ENCODE measurements at regions not wholly inside any gene's neighbourhood (a gene's known extent, or its start where the extent isn't known, plus 50 kb on each side); places are given as distances from the start of the nearest gene placed in this dataset.

- H3K9me3 ChIP-seq (ENCODE audit: low read length), result no peaks in the 10 kb centered on the region
- no peak overlapping the region for H3K27ac ChIP-seq (ENCODE audit: low read length)
- H2AFZ ChIP-seq (ENCODE audit: low read length), result no peak overlapping the region
- H3K9me2 ChIP-seq (replicated peaks; ENCODE audit: insufficient read depth, low read length), result no peaks in the 10 kb centered on the region
- no peaks in the 10 kb centered on the region; the same call in 1 of the 2 replicates for H3K27me3 ChIP-seq (ENCODE audit: low read length)
- H3K9ac ChIP-seq (ENCODE audit: low read length), result no peak overlapping the region
- H4K20me1 ChIP-seq (ENCODE audit: insufficient read depth, low read depth, low read length), result no peaks in the 10 kb centered on the region
- H3K79me2 ChIP-seq (ENCODE audit: low read length), result no peaks in the 10 kb centered on the region
- DNase-seq, result no peak
- no peak overlapping the region for H3K4me3 ChIP-seq (ENCODE audit: low read length)
- no peak overlapping the region for H3K4me2 ChIP-seq (ENCODE audit: low read depth, low read length, poor library complexity, severe bottlenecking)
- H3K36me3 ChIP-seq (ENCODE audit: insufficient read depth, low read length), result no peaks in the 10 kb centered on the region
- no peaks in the 10 kb centered on the region for H3K4me1 ChIP-seq (ENCODE audit: low read length)
Observed at GRCh38 chr3:16670191-16670590, 65.0 kb upstream of the DAZL start.

- Histone ChIP-seq H3K9me3 (ENCODE audit: low read length) (no peaks in the 10 kb centered on the region; the same call in 1 of the 2 replicates), H3K27me3 (ENCODE audit: low read length) (no peaks in the 10 kb centered on the region), H2AFZ (ENCODE audit: low read length) (no peak overlapping the region), H3K4me3 (ENCODE audit: low read length) (no peak overlapping the region), H4K20me1 (ENCODE audit: insufficient read depth, low read depth, low read length) (no peaks in the 10 kb centered on the region), H3K4me1 (ENCODE audit: low read length) (no peaks in the 10 kb centered on the region), H3K4me2 (ENCODE audit: low read depth, low read length, poor library complexity, severe bottlenecking) (no peak overlapping the region), H3K79me2 (ENCODE audit: low read length) (no peaks in the 10 kb centered on the region), H3K36me3 (ENCODE audit: insufficient read depth, low read length) (no peaks in the 10 kb centered on the region), H3K27ac (ENCODE audit: low read length) (no peak overlapping the region), H3K9ac (ENCODE audit: low read length) (no peak overlapping the region), H3K9me2 (replicated peaks; ENCODE audit: insufficient read depth, low read length) (no peaks in the 10 kb centered on the region)
- DNase-seq, result no peak
Observed at GRCh38 chr3:16671690-16672089, 66.5 kb upstream of the DAZL start.

GRCh38 chr3:16673530-16673929, 68.3 kb upstream of the DAZL start:
- Histone ChIP-seq H2AFZ (ENCODE audit: low read length) (no peak overlapping the region), H3K4me1 (ENCODE audit: low read length) (no peaks in the 10 kb centered on the region), H3K27me3 (ENCODE audit: low read length) (no peaks in the 10 kb centered on the region), H3K4me3 (ENCODE audit: low read length) (no peak overlapping the region), H3K4me2 (ENCODE audit: low read depth, low read length, poor library complexity, severe bottlenecking) (no peak overlapping the region), H4K20me1 (ENCODE audit: insufficient read depth, low read depth, low read length) (no peaks in the 10 kb centered on the region), H3K79me2 (ENCODE audit: low read length) (no peaks in the 10 kb centered on the region), H3K27ac (ENCODE audit: low read length) (no peak overlapping the region), H3K9ac (ENCODE audit: low read length) (no peak overlapping the region), H3K9me3 (ENCODE audit: low read length) (no peaks in the 10 kb centered on the region; the same call in 1 of the 2 replicates), H3K36me3 (ENCODE audit: insufficient read depth, low read length) (no peaks in the 10 kb centered on the region), H3K9me2 (replicated peaks; ENCODE audit: insufficient read depth, low read length) (no peaks in the 10 kb centered on the region)
- no peak for DNase-seq

DNA sequence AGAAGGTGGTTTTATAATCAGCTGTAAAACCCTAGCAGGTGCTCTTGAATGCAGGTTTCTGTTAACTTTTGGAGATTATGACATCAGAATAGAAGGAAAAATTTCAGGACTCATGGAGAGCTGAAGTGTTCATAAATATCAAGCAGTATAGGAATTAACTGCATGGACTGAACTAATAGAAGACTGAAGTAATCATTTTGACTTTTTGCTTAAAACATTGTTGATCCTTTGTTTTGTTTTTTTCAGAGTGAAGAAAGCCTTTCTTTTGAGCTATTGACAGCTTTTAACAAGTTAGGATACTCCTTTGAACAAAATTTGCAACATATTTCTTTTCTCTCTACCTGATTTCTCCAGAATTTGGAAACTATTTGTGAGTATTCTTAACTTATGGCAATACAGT, 70.6 kb upstream of the DAZL start:
- Histone ChIP-seq H3K79me2 (ENCODE audit: low read length) (no peaks in the 10 kb centered on the region), H4K20me1 (ENCODE audit: insufficient read depth, low read depth, low read length) (no peaks in the 10 kb centered on the region), H3K27ac (ENCODE audit: low read length) (no peak overlapping the region), H3K4me2 (ENCODE audit: low read depth, low read length, poor library complexity, severe bottlenecking) (no peak overlapping the region), H3K27me3 (ENCODE audit: low read length) (no peaks in the 10 kb centered on the region), H3K9me3 (ENCODE audit: low read length) (no peaks in the 10 kb centered on the region; the same call in 1 of the 2 replicates), H3K9ac (ENCODE audit: low read length) (no peak overlapping the region), H3K9me2 (replicated peaks; ENCODE audit: insufficient read depth, low read length) (no peaks in the 10 kb centered on the region), H2AFZ (ENCODE audit: low read length) (no peak overlapping the region), H3K4me1 (ENCODE audit: low read length) (no peaks in the 10 kb centered on the region), H3K36me3 (ENCODE audit: insufficient read depth, low read length) (no peaks in the 10 kb centered on the region), H3K4me3 (ENCODE audit: low read length) (no peak overlapping the region)
- DNase-seq, result no peak

GRCh38 chr3:16686679-16687078, 81.5 kb upstream of the DAZL start:
- Histone ChIP-seq H3K4me3 (ENCODE audit: low read length) (no peak overlapping the region), H3K9me2 (replicated peaks; ENCODE audit: insufficient read depth, low read length) (no peaks in the 10 kb centered on the region), H4K20me1 (ENCODE audit: insufficient read depth, low read depth, low read length) (no peaks in the 10 kb centered on the region), H3K27ac (ENCODE audit: low read length) (no peak overlapping the region), H3K4me1 (ENCODE audit: low read length) (no peaks in the 10 kb centered on the region), H3K36me3 (ENCODE audit: insufficient read depth, low read length) (no peaks in the 10 kb centered on the region), H3K79me2 (ENCODE audit: low read length) (no peaks in the 10 kb centered on the region), H3K9me3 (ENCODE audit: low read length) (no peaks in the 10 kb centered on the region), H3K9ac (ENCODE audit: low read length) (no peak overlapping the region), H3K27me3 (ENCODE audit: low read length) (no peaks in the 10 kb centered on the region), H2AFZ (ENCODE audit: low read length) (no peak overlapping the region), H3K4me2 (ENCODE audit: low read depth, low read length, poor library complexity, severe bottlenecking) (no peak overlapping the region)
- no peak for DNase-seq

- Histone ChIP-seq H3K9me3 (ENCODE audit: low read length) (no peaks in the 10 kb centered on the region), H3K4me3 (ENCODE audit: low read length) (no peak overlapping the region), H3K9ac (ENCODE audit: low read length) (no peak overlapping the region), H2AFZ (ENCODE audit: low read length) (no peak overlapping the region), H3K4me2 (ENCODE audit: low read depth, low read length, poor library complexity, severe bottlenecking) (no peak overlapping the region), H4K20me1 (ENCODE audit: insufficient read depth, low read depth, low read length) (no peaks in the 10 kb centered on the region), H3K36me3 (ENCODE audit: insufficient read depth, low read length) (no peaks in the 10 kb centered on the region), H3K27me3 (ENCODE audit: low read length) (no peaks in the 10 kb centered on the region), H3K79me2 (ENCODE audit: low read length) (no peaks in the 10 kb centered on the region), H3K9me2 (replicated peaks; ENCODE audit: insufficient read depth, low read length) (no peaks in the 10 kb centered on the region), H3K27ac (ENCODE audit: low read length) (no peak overlapping the region), H3K4me1 (ENCODE audit: low read length) (no peaks in the 10 kb centered on the region)
- no peak for DNase-seq
Observed at GRCh38 chr3:16687221-16687620, 82.0 kb upstream of the DAZL start.

- H3K27ac ChIP-seq (ENCODE audit: low read length), result no peak overlapping the region
Observed at GRCh38 chr3:16692486-16693344, 87.5 kb upstream of the DAZL start.

GRCh38 chr3:16693820-16694219, 88.6 kb upstream of the DAZL start:
- Histone ChIP-seq H3K27me3 (ENCODE audit: low read length) (no peaks in the 10 kb centered on the region), H2AFZ (ENCODE audit: low read length) (no peak overlapping the region), H3K9me2 (replicated peaks; ENCODE audit: insufficient read depth, low read length) (no peaks in the 10 kb centered on the region), H3K9me3 (ENCODE audit: low read length) (no peaks in the 10 kb centered on the region), H3K36me3 (ENCODE audit: insufficient read depth, low read length) (no peaks in the 10 kb centered on the region), H3K4me3 (ENCODE audit: low read length) (no peak overlapping the region), H4K20me1 (ENCODE audit: insufficient read depth, low read depth, low read length) (no peaks in the 10 kb centered on the region), H3K27ac (ENCODE audit: low read length) (no peak overlapping the region), H3K4me1 (ENCODE audit: low read length) (no peaks in the 10 kb centered on the region), H3K9ac (ENCODE audit: low read length) (no peak overlapping the region), H3K4me2 (ENCODE audit: low read depth, low read length, poor library complexity, severe bottlenecking) (no peak overlapping the region), H3K79me2 (ENCODE audit: low read length) (no peaks in the 10 kb centered on the region)
- DNase-seq, result no peak

More at GRCh38 chr3:16692486-16693344, 87.5 kb upstream of the DAZL start:
- no peak for DNase-seq
- Histone ChIP-seq H2AFZ (ENCODE audit: low read length) (no peak overlapping the region), H3K4me1 (ENCODE audit: low read length) (no peaks in the 10 kb centered on the region), H4K20me1 (ENCODE audit: insufficient read depth, low read depth, low read length) (no peaks in the 10 kb centered on the region), H3K9me2 (replicated peaks; ENCODE audit: insufficient read depth, low read length) (no peaks in the 10 kb centered on the region), H3K36me3 (ENCODE audit: insufficient read depth, low read length) (no peaks in the 10 kb centered on the region), H3K27me3 (ENCODE audit: low read length) (no peaks in the 10 kb centered on the region), H3K4me3 (ENCODE audit: low read length) (no peak overlapping the region), H3K9me3 (ENCODE audit: low read length) (no peaks in the 10 kb centered on the region), H3K9ac (ENCODE audit: low read length) (no peak overlapping the region), H3K4me2 (ENCODE audit: low read depth, low read length, poor library complexity, severe bottlenecking) (no peak overlapping the region), H3K79me2 (ENCODE audit: low read length) (no peaks in the 10 kb centered on the region)

Measured in Karpas-422 (cell line).